ENCODE measurements at regions not wholly inside any gene's neighbourhood (a gene's known extent, or its start where the extent isn't known, plus 50 kb on each side); places are given as distances from the start of the nearest gene placed in this dataset.
"Not testable (repeated sequence)": the region's sequence is repeated elsewhere in the genome, so short reads cannot be mapped to it uniquely, and the experiment has no call there.

- no peaks in the 10 kb centered on the region for H3K4me1 ChIP-seq
Measured at GRCh38 chr14:23881282-23881681, 72.3 kb upstream of the DHRS4 start.

GRCh38 chr14:23883684-23884540 is 69.7 kb upstream of the DHRS4 start:
- no peaks in the 10 kb centered on the region for H3K36me3 ChIP-seq
- no peak for DNase-seq
- no peaks in the 10 kb centered on the region for H3K27me3 ChIP-seq (ENCODE audit: low read depth)
- no peak overlapping the region for H3K27ac ChIP-seq
- TF ChIP-seq CTCF (IDR thresholded peaks at IDR 0.05), result no peak
- no peaks in the 10 kb centered on the region for H3K4me1 ChIP-seq
- peaks cover 5% of the 10 kb centered on the region for H3K9me3 ChIP-seq
- no peak overlapping the region for H3K4me3 ChIP-seq
- intact Hi-C loops (cut with DNase I), result no loop called here
- no peak for ATAC-seq

More at GRCh38 chr14:23881282-23881681, 72.3 kb upstream of the DHRS4 start:
- Histone ChIP-seq H3K4me3 (no peak overlapping the region), H3K9me3 (no peaks in the 10 kb centered on the region), H3K36me3 (no peaks in the 10 kb centered on the region), H3K27me3 (ENCODE audit: low read depth) (no peaks in the 10 kb centered on the region), H3K27ac (no peak overlapping the region)
- intact Hi-C loops (cut with DNase I), result no loop called here
- no peak for DNase-seq
- ATAC-seq, result no peak
- no peak for TF ChIP-seq CTCF (IDR thresholded peaks at IDR 0.05)

GRCh38 chr14:23884541-23884904 is 69.0 kb upstream of the DHRS4 start:
- no peak for ATAC-seq

GRCh38 chr14:23887536-23887935 is 66.0 kb upstream of the DHRS4 start:
- Histone ChIP-seq H3K9me3 (peaks cover 5% of the 10 kb centered on the region), H3K27ac (no peak overlapping the region), H3K4me1 (no peaks in the 10 kb centered on the region), H3K4me3 (no peak overlapping the region), H3K27me3 (ENCODE audit: low read depth) (no peaks in the 10 kb centered on the region), H3K36me3 (no peaks in the 10 kb centered on the region)
- intact Hi-C loops (cut with DNase I), result no loop called here
- TF ChIP-seq CTCF (IDR thresholded peaks at IDR 0.05), result no peak
- DNase-seq (no peak), ATAC-seq (no peak)

More at GRCh38 chr14:23884541-23884904, 69.0 kb upstream of the DHRS4 start:
- Histone ChIP-seq H3K4me3 (no peak overlapping the region), H3K27ac (no peak overlapping the region), H3K4me1 (no peaks in the 10 kb centered on the region), H3K9me3 (peaks cover 5% of the 10 kb centered on the region), H3K27me3 (ENCODE audit: low read depth) (no peaks in the 10 kb centered on the region), H3K36me3 (no peaks in the 10 kb centered on the region)
- TF ChIP-seq CTCF (IDR thresholded peaks at IDR 0.05), result no peak
- DNase-seq, result no peak
- intact Hi-C loops (cut with DNase I), result no loop called here

- H3K27me3 ChIP-seq (ENCODE audit: low read depth); H3K27ac ChIP-seq; H3K9me3 ChIP-seq; DNase-seq; H3K4me1 ChIP-seq; intact Hi-C loops (cut with DNase I); H3K36me3 ChIP-seq; ATAC-seq; H3K4me3 ChIP-seq: not testable (repeated sequence)
Measured at GRCh38 chr14:23891717-23892116, 61.9 kb upstream of the DHRS4 start.

- ATAC-seq; DNase-seq; H3K4me1 ChIP-seq; H3K9me3 ChIP-seq; intact Hi-C loops (cut with DNase I); H3K4me3 ChIP-seq; H3K27ac ChIP-seq; H3K27me3 ChIP-seq (ENCODE audit: low read depth); H3K36me3 ChIP-seq: not testable (repeated sequence)
Measured at GRCh38 chr14:23892289-23892688, 61.3 kb upstream of the DHRS4 start.

All from lower lobe of right lung (tissue), 2 donors.